Smooth muscle cell (in vitro differentiated cells): ENCODE measurements at regions not wholly inside any gene's neighbourhood (a gene's known extent, or its start where the extent isn't known, plus 50 kb on each side); places are given as distances from the start of the nearest gene placed in this dataset.

Experiments used
- DNase-seq: peaks from one replicate; lab custom pipeline; 2025; ENCODE audit not compliant: unreplicated experiment; lab: John Stamatoyannopoulos, UW
- H2AFZ ChIP-seq: fragments of 200-600 bp; sonication (generic); 2 replicates; pipeline ENCODE4 v1.6.0; 2016; ENCODE audit warnings: antibody characterized with exemption, low read depth, mild to moderate bottlenecking
- H3F3A ChIP-seq: fragments of 200-600 bp; sonication (generic); 2 replicates; pipeline ENCODE4 v1.6.0; 2017; ENCODE audit warnings: antibody characterized with exemption, low read depth
- H3K27ac ChIP-seq: fragments of 200-600 bp; sonication (generic); 2 replicates; pipeline ENCODE4 v1.5.1; 2016; ENCODE audit warnings: low read depth, mild to moderate bottlenecking
- H3K27me3 ChIP-seq: fragments of 200-600 bp; sonication (generic); 2 replicates; pipeline ENCODE4 v1.6.1; 2016; ENCODE audit warnings: low read depth, mild to moderate bottlenecking
- H3K36me3 ChIP-seq: fragments of 200-600 bp; sonication (generic); 2 replicates; pipeline ENCODE4 v1.5.1; 2016; ENCODE audit warnings: low read depth
- H3K4me1 ChIP-seq: fragments of 200-600 bp; sonication (generic); 2 replicates; pipeline ENCODE4 v1.5.1; 2016; ENCODE audit warnings: low read depth
- H3K4me2 ChIP-seq: fragments of 200-600 bp; sonication (generic); 2 replicates; pipeline ENCODE4 v1.6.0; 2016; ENCODE audit warnings: mild to moderate bottlenecking
- H3K4me3 ChIP-seq: fragments of 200-600 bp; sonication (generic); 2 replicates; pipeline ENCODE4 v1.5.1; 2016; ENCODE audit warnings: mild to moderate bottlenecking
- H3K79me2 ChIP-seq: fragments of 200-600 bp; sonication (generic); 2 replicates; pipeline ENCODE4 v1.6.0; 2016; ENCODE audit warnings: low read depth, mild to moderate bottlenecking
- H3K9ac ChIP-seq: fragments of 200-600 bp; sonication (generic); 2 replicates; pipeline ENCODE4 v1.6.0; 2016; ENCODE audit warnings: low read depth
- H3K9me3 ChIP-seq: fragments of 200-600 bp; sonication (generic); replicated peaks from 2 replicates; pipeline ENCODE4 v1.5.1; 2016; ENCODE audit warnings: low read depth
- H4K20me1 ChIP-seq: fragments of 200-600 bp; sonication (generic); 2 replicates; pipeline ENCODE4 v1.6.0; 2016; ENCODE audit warnings: low read depth
- WGBS: methylation state at CpG from one replicate; pipeline ENCODE4 v1.1.7; 2016; ENCODE audit warnings: low lambda C conversion rate; 5-methylcytosine and 5-hydroxymethylcytosine counted together
- TF ChIP-seq, protein P1 (sequence below): fragments of 200-600 bp; sonication (generic); IDR thresholded peaks from 2 replicates; pipeline ENCODE4 v1.5.1; 2017; ENCODE audit warnings: borderline replicate concordance, mild to moderate bottlenecking, antibody characterized with exemption; ENCODE audit not compliant: insufficient read depth, poor library complexity, severe bottlenecking

DNA sequence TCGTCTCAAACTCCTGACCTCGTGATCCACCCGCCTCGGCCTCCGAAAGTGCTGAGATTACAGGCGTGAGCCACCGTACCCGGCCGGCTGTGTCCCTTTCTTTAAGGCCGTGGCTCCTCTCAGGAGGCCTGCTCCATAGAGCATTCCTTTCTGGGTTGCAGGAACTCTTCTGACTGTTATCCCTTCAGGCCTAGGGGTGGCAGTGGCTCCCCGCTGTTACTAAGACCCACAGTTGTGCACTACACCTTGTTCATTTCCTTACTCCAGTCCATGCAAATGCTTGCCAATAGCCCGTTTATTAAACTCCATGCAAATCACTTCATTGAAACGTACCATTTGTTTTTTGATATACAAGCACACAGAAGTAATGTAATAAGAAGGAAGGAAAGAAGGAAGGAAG, 234.7 kb downstream of the BCAT1 start:
- H3K9ac ChIP-seq: no peak overlapping the region
- H3K27ac ChIP-seq: no peak overlapping the region

DNA sequence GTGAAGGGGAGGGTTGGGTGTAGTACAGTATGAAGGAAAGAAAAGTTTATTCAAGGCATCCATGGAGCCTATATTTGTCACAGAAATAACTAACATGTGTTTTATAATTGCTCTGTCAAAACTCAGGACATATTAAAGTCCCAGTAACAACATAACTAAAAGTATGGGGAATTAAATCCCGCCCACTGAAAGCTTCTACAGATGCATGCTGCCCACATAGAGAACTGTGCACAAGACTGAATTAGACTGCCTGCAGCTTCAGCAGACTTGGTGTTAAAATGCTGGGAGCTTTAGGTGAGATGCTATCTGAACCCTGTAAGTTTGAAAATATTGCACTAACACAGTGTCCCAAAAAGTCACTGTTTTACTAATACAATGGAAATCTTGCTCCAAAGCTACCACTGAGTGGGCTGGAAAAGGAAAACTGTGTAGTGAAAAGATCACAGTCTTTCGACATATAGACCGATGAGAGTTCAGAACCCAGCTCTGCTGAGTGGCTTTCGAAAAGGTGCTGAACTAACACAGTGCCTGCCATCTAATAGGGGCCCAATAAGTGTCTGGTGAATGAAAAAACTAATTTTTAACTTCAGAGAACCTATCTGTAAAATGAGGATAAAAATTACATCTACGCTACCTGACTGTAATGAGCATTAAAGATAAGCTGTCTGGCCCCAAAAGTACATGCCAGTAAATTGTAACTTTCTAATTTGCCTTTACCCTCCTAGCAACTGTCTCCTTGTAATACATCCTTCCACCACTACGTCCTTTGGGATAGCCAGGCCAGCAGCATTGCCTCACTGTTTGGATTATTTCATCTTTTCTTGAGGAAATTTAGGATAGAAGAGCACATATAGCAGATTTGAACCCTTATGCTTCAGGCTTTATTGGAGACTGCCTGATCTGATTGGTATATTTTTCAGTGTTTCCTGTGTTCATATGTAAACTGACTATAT, 237.6 kb downstream of the BCAT1 start:
- Histone ChIP-seq H4K20me1 (no peaks in the 10 kb centered on the region), H3K27me3 (no peaks in the 10 kb centered on the region), H3K9me3 (no peaks in the 10 kb centered on the region), H3K4me3 (no peak overlapping the region), H3F3A (peaks cover 29% of the 10 kb centered on the region), H3K4me2 (no peak overlapping the region), H3K4me1 (no peaks in the 10 kb centered on the region), H3K9ac (no peak overlapping the region), H3K36me3 (no peaks in the 10 kb centered on the region), H3K27ac (peak overlapping the region; percentile 47), H2AFZ (peak overlapping the region; percentile 64), H3K79me2 (no peaks in the 10 kb centered on the region)
- TF ChIP-seq, protein P1, sequence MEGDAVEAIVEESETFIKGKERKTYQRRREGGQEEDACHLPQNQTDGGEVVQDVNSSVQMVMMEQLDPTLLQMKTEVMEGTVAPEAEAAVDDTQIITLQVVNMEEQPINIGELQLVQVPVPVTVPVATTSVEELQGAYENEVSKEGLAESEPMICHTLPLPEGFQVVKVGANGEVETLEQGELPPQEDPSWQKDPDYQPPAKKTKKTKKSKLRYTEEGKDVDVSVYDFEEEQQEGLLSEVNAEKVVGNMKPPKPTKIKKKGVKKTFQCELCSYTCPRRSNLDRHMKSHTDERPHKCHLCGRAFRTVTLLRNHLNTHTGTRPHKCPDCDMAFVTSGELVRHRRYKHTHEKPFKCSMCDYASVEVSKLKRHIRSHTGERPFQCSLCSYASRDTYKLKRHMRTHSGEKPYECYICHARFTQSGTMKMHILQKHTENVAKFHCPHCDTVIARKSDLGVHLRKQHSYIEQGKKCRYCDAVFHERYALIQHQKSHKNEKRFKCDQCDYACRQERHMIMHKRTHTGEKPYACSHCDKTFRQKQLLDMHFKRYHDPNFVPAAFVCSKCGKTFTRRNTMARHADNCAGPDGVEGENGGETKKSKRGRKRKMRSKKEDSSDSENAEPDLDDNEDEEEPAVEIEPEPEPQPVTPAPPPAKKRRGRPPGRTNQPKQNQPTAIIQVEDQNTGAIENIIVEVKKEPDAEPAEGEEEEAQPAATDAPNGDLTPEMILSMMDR: no peak
- DNase-seq: no peak
- WGBS: 92% methylated on average over 6 of the region's 6 CpGs

More for the DNA sequence above, 234.7 kb downstream of the BCAT1 start:
- WGBS: over 99% methylated on average over 13 of the region's 13 CpGs
- Histone ChIP-seq H3K4me3 (no peak overlapping the region), H3K27me3 (no peaks in the 10 kb centered on the region), H3K9me3 (no peaks in the 10 kb centered on the region), H3F3A (peaks cover 6% of the 10 kb centered on the region), H4K20me1 (no peaks in the 10 kb centered on the region), H3K4me1 (no peaks in the 10 kb centered on the region), H3K4me2 (no peak overlapping the region), H3K79me2 (no peaks in the 10 kb centered on the region), H2AFZ (no peak overlapping the region), H3K36me3 (no peaks in the 10 kb centered on the region)
- no peak for DNase-seq
- TF ChIP-seq, protein P1: no peak

DNA sequence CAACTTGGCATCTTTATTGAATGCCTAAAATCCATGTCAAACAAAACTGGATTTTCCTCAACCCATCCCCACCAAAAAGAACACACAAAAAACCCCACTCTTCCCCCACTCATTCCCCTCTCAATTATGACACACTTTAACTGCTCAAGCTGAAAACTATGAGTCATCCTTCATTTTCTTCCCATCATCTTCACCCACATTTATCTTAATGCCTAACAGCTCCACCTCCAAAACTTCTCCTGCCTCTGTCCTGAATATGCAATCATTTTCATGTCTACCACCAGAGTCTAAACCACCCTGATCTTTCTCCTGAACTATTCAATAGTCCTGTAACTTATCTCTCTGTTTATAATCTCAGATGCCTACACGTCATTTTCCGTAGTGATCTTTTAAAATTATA, 239.7 kb downstream of the BCAT1 start:
- no peaks in the 10 kb centered on the region for H3K27me3 ChIP-seq
- no peaks in the 10 kb centered on the region for H3K79me2 ChIP-seq
- no peak for DNase-seq
- peak overlapping the region; percentile 46 for H3K4me2 ChIP-seq
- H3K9me3 ChIP-seq: no peaks in the 10 kb centered on the region
- no peak overlapping the region for H3K4me3 ChIP-seq
- WGBS: 2% methylated on average over 2 of the region's 2 CpGs
- H3K4me1 ChIP-seq: no peaks in the 10 kb centered on the region
- peaks cover 37% of the 10 kb centered on the region for H3F3A ChIP-seq
- H3K9ac ChIP-seq: peak overlapping the region; percentile 18
- no peaks in the 10 kb centered on the region for H4K20me1 ChIP-seq
- no peak overlapping the region for H2AFZ ChIP-seq
- no peaks in the 10 kb centered on the region for H3K36me3 ChIP-seq
- peak overlapping the region; percentile 83 for H3K27ac ChIP-seq
- TF ChIP-seq, protein P1: no peak
